ENCODE measurements at regions not wholly inside any gene's neighbourhood (a gene's known extent, or its start where the extent isn't known, plus 50 kb on each side); places are given as distances from the start of the nearest gene placed in this dataset.

GRCh38 chr11:71150859-71151258 lies 101.5 kb downstream of the SHANK2 start:
- no peak for ATAC-seq
- POLR2A ChIA-PET, result no interaction called here

GRCh38 chr11:71148716-71149115 lies 103.7 kb downstream of the SHANK2 start:
- Histone ChIP-seq H3K4me1 (ENCODE audit: control insufficient read depth, insufficient read depth, low read length) (no peaks in the 10 kb centered on the region), H3K4me3 (ENCODE audit: low read depth in 2 of 2, low read length in 2 of 2) (no peak overlapping the region), H3K9me3 (ENCODE audit: control insufficient read depth, insufficient read depth, low read depth, low read length) (no peaks in the 10 kb centered on the region), H3K27ac (ENCODE audit: low read length) (no peak overlapping the region), H3K27me3 (ENCODE audit: control insufficient read depth, insufficient read depth, low read length) (no peaks in the 10 kb centered on the region), H3K36me3 (ENCODE audit: control insufficient read depth, insufficient read depth, low read length) (no peaks in the 10 kb centered on the region)
- POLR2A ChIA-PET, result no interaction called here
- ATAC-seq (no peak), DNase-seq (ENCODE audit: low read depth, low spot score) (no peak)
- intact Hi-C loops (cut with micrococcal nuclease; ENCODE audit: unreplicated experiment), result no loop called here
- CTCF ChIA-PET, result no interaction called here
- in situ Hi-C loops (cut with HindIII; ENCODE audit: low pct_unique_long_range_greater_than_20kb, low sequenced_read_pairs), result no loop called here
- TF ChIP-seq CTCF (IDR thresholded peaks at IDR 0.05) (no peak), POLR2AphosphoS5 (IDR thresholded peaks at IDR 0.05; ENCODE audit: low read depth, low read length) (no peak), SIN3A (IDR thresholded peaks at IDR 0.05; ENCODE audit: borderline replicate concordance, insufficient read depth, low read depth, low read length) (no peak), REST (IDR thresholded peaks at IDR 0.05; ENCODE audit: insufficient read depth in 1 of 2, low read depth in 2 of 2, low read length in 1 of 2) (no peak), TCF7L2 (IDR thresholded peaks at IDR 0.05; ENCODE audit: low read depth, low read length) (no peak)
- BruUV-seq (replicated peaks), result no TSS peak

More at GRCh38 chr11:71150859-71151258, 101.5 kb downstream of the SHANK2 start:
- Histone ChIP-seq H3K4me1 (ENCODE audit: control insufficient read depth, insufficient read depth, low read length) (no peaks in the 10 kb centered on the region), H3K4me3 (ENCODE audit: low read depth in 2 of 2, low read length in 2 of 2) (no peak overlapping the region), H3K36me3 (ENCODE audit: control insufficient read depth, insufficient read depth, low read length) (no peaks in the 10 kb centered on the region), H3K27me3 (ENCODE audit: control insufficient read depth, insufficient read depth, low read length) (no peaks in the 10 kb centered on the region), H3K9me3 (ENCODE audit: control insufficient read depth, insufficient read depth, low read depth, low read length) (no peaks in the 10 kb centered on the region), H3K27ac (ENCODE audit: low read length) (no peak overlapping the region)
- TF ChIP-seq POLR2AphosphoS5 (IDR thresholded peaks at IDR 0.05; ENCODE audit: low read depth, low read length) (no peak), REST (IDR thresholded peaks at IDR 0.05; ENCODE audit: insufficient read depth in 1 of 2, low read depth in 2 of 2, low read length in 1 of 2) (no peak), CTCF (IDR thresholded peaks at IDR 0.05) (no peak), SIN3A (IDR thresholded peaks at IDR 0.05; ENCODE audit: borderline replicate concordance, insufficient read depth, low read depth, low read length) (no peak), TCF7L2 (IDR thresholded peaks at IDR 0.05; ENCODE audit: low read depth, low read length) (no peak)
- in situ Hi-C loops (cut with HindIII; ENCODE audit: low pct_unique_long_range_greater_than_20kb, low sequenced_read_pairs), result no loop called here
- no peak for DNase-seq (ENCODE audit: low read depth, low spot score)
- CTCF ChIA-PET, result interaction anchor here (0.7 kb wide), 1 partner anchor 18 kb away, joined by 16 read pairs; no protein-coding TSS in a partner anchor
- intact Hi-C loops (cut with micrococcal nuclease; ENCODE audit: unreplicated experiment), result no loop called here
- no TSS peak for BruUV-seq (replicated peaks)
